Calu3 (cell line): ENCODE measurements at regions not wholly inside any gene's neighbourhood (a gene's known extent, or its start where the extent isn't known, plus 50 kb on each side); places are given as distances from the start of the nearest gene placed in this dataset.
A peak's percentile ranks its signal among the peaks of the same experiment; 100 is the strongest.

Source experiments
- BruUV-seq: library from RNA; stranded (reverse); fragments of 400-500 nt; replicated peaks from 2 replicates; lab custom pipeline; 2021; lab: Mats Ljungman, UMichigan
- CTCF ChIA-PET: fragments of 300-600 bp; sonication (Branson Sonifier 250); formaldehyde crosslinking; loops from one replicate; lab custom pipeline; 2022; ENCODE audit warnings: antibody characterized with exemption; lab: Charles Lee
- DNase-seq: peaks from one replicate; pipeline ENCODE4 v3.0.0; 2022
- H3K27ac Mint-ChIP-seq: one replicate; pipeline ENCODE4 v1.8.0; 2022; ENCODE audit warnings: mixed read lengths; ENCODE audit not compliant: unreplicated experiment
- H3K27me3 Mint-ChIP-seq: one replicate; pipeline ENCODE4 v1.8.0; 2022; ENCODE audit warnings: mixed read lengths; ENCODE audit not compliant: unreplicated experiment
- H3K36me3 Mint-ChIP-seq: one replicate; pipeline ENCODE4 v1.8.0; 2022; ENCODE audit warnings: mild to moderate bottlenecking, moderate library complexity, mixed read lengths; ENCODE audit not compliant: insufficient read depth, unreplicated experiment
- H3K4me1 Mint-ChIP-seq: one replicate; pipeline ENCODE4 v1.8.0; 2022; ENCODE audit warnings: mild to moderate bottlenecking, low read depth, mixed read lengths; ENCODE audit not compliant: unreplicated experiment
- H3K4me3 Mint-ChIP-seq: one replicate; pipeline ENCODE4 v1.8.0; 2022; ENCODE audit warnings: mild to moderate bottlenecking, low read depth, moderate library complexity, mixed read lengths; ENCODE audit not compliant: unreplicated experiment
- H3K9me3 Mint-ChIP-seq: one replicate; pipeline ENCODE4 v1.8.0; 2022; ENCODE audit warnings: low read depth, mixed read lengths; ENCODE audit not compliant: unreplicated experiment
- CTCF ChIP-seq: fragments of 200-600 bp; IDR thresholded peaks from one replicate; pipeline ENCODE4 v1.8.0; 2022; ENCODE audit warnings: antibody characterized with exemption; ENCODE audit not compliant: unreplicated experiment
- intact Hi-C: fragments of 100-400 bp; cut with micrococcal nuclease; formaldehyde crosslinking; loops from one replicate; pipeline ENCODE4 v1.10.0; 2022; ENCODE audit not compliant: unreplicated experiment

GRCh38 chr6:90435207-90435899, 138.7 kb upstream of the BACH2 start:
- no peak overlapping the region for H3K27ac Mint-ChIP-seq
- intact Hi-C loops = no loop called here
- DNase-seq = no peak
- no peak overlapping the region for H3K4me3 Mint-ChIP-seq
- no peaks in the 10 kb centered on the region for H3K36me3 Mint-ChIP-seq
- H3K4me1 Mint-ChIP-seq = peaks cover 12% of the 10 kb centered on the region
- H3K9me3 Mint-ChIP-seq = peaks cover 5% of the 10 kb centered on the region
- CTCF ChIA-PET = interaction anchor here (0.7 to 1.2 kb wide), 2 partner anchors 11 to 495 kb away, joined by 3 to 4 read pairs; no protein-coding TSS in a partner anchor
- no peaks in the 10 kb centered on the region for H3K27me3 Mint-ChIP-seq
- TF ChIP-seq CTCF = no peak
- no TSS peak for BruUV-seq

- Mint-ChIP-seq H3K27ac (no peak overlapping the region), H3K27me3 (no peaks in the 10 kb centered on the region), H3K4me3 (no peak overlapping the region), H3K4me1 (peaks cover 12% of the 10 kb centered on the region), H3K9me3 (peaks cover 11% of the 10 kb centered on the region), H3K36me3 (no peaks in the 10 kb centered on the region)
- no peak for TF ChIP-seq CTCF
- no TSS peak for BruUV-seq
- CTCF ChIA-PET = interaction anchor here (1.6 kb wide), 1 partner anchor 45 kb away, joined by 3 read pairs; no protein-coding TSS in a partner anchor
- intact Hi-C loops = no loop called here
- peak; percentile 23 for DNase-seq
Observed at GRCh38 chr6:90434094-90434493, 137.5 kb upstream of the BACH2 start.

- H3K27ac Mint-ChIP-seq = no peak overlapping the region
- intact Hi-C loops = no loop called here
- BruUV-seq = no TSS peak
- H3K4me3 Mint-ChIP-seq = no peak overlapping the region
- CTCF ChIA-PET = interaction anchor here (1.6 kb wide), 1 partner anchor 46 kb away, joined by 3 read pairs; no protein-coding TSS in a partner anchor
- no peak for DNase-seq
- no peak for TF ChIP-seq CTCF
- no peaks in the 10 kb centered on the region for H3K36me3 Mint-ChIP-seq
- H3K9me3 Mint-ChIP-seq = peaks cover 14% of the 10 kb centered on the region
- H3K4me1 Mint-ChIP-seq = peaks cover 12% of the 10 kb centered on the region
- H3K27me3 Mint-ChIP-seq = no peaks in the 10 kb centered on the region
Observed at GRCh38 chr6:90432937-90433336, 136.3 kb upstream of the BACH2 start.

- CTCF ChIA-PET = interaction anchor here (0.7 to 1.4 kb wide), 3 partner anchors 17 to 492 kb away, joined by 3 to 11 read pairs (median 3); no protein-coding TSS in a partner anchor
- no peak for TF ChIP-seq CTCF
- no peak for DNase-seq
- BruUV-seq = no TSS peak
- H3K27ac Mint-ChIP-seq = peak overlapping the region; percentile 5
- intact Hi-C loops = no loop called here
- H3K4me1 Mint-ChIP-seq = peaks cover 12% of the 10 kb centered on the region
- no peaks in the 10 kb centered on the region for H3K27me3 Mint-ChIP-seq
- no peak overlapping the region for H3K4me3 Mint-ChIP-seq
- peaks cover 14% of the 10 kb centered on the region for H3K9me3 Mint-ChIP-seq
- H3K36me3 Mint-ChIP-seq = no peaks in the 10 kb centered on the region
Observed at GRCh38 chr6:90432041-90432775, 135.6 kb upstream of the BACH2 start.
